Neural progenitor cell (in vitro differentiated cells): ENCODE measurements at regions not wholly inside any gene's neighbourhood (a gene's known extent, or its start where the extent isn't known, plus 50 kb on each side); places are given as distances from the start of the nearest gene placed in this dataset.
"Not testable (repeated sequence)": the region's sequence is repeated elsewhere in the genome, so short reads cannot be mapped to it uniquely, and the experiment has no call there.

Source experiments
- EZH2phosphoT487 ChIP-seq: fragments of 200-600 bp; sonication (generic); IDR thresholded peaks from 2 replicates; pipeline ENCODE4 v1.6.1; 2017; ENCODE audit warnings: antibody characterized with exemption
- TF ChIP-seq, protein P1 (sequence below): fragments of 200-600 bp; sonication (generic); IDR thresholded peaks from 2 replicates; pipeline ENCODE4 v1.5.1; 2017; ENCODE audit warnings: antibody characterized with exemption, mild to moderate bottlenecking

DNA sequence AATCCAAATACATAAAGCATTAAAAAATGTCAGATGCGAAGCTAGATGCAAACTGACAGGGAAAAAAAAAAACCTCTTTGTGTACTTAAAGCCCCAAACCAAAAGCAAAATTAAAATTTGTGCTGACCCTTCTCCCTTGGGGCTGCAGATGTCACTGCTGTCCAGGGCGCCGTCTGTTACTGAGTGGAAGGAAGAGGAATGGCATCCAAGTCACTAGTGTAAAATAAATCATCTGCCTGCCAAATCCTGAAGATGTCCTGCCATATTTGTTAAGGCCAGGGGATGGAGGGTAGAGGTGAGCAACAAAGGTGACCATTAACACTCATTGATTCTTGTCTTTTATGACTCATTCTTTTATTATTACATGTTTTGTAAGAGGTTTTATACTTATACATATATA, 126.6 kb upstream of the ERV3-1 start:
- TF ChIP-seq, protein P1, sequence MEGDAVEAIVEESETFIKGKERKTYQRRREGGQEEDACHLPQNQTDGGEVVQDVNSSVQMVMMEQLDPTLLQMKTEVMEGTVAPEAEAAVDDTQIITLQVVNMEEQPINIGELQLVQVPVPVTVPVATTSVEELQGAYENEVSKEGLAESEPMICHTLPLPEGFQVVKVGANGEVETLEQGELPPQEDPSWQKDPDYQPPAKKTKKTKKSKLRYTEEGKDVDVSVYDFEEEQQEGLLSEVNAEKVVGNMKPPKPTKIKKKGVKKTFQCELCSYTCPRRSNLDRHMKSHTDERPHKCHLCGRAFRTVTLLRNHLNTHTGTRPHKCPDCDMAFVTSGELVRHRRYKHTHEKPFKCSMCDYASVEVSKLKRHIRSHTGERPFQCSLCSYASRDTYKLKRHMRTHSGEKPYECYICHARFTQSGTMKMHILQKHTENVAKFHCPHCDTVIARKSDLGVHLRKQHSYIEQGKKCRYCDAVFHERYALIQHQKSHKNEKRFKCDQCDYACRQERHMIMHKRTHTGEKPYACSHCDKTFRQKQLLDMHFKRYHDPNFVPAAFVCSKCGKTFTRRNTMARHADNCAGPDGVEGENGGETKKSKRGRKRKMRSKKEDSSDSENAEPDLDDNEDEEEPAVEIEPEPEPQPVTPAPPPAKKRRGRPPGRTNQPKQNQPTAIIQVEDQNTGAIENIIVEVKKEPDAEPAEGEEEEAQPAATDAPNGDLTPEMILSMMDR: not testable (repeated sequence)
- not testable (repeated sequence) for TF ChIP-seq EZH2phosphoT487
